OCI-LY3 (cell line): ENCODE measurements at regions not wholly inside any gene's neighbourhood (a gene's known extent, or its start where the extent isn't known, plus 50 kb on each side); places are given as distances from the start of the nearest gene placed in this dataset.

Experiments used
- EZH2phosphoT487 ChIP-seq: fragments of 200-600 bp; shearing (Covaris generic); IDR thresholded peaks from 2 replicates; pipeline ENCODE4 v1.6.1; 2018; ENCODE audit warnings: antibody characterized with exemption, mixed run types, low read depth
- TF ChIP-seq, protein P1 (sequence below): fragments of 200-600, 300-600 bp; sonication (generic); IDR thresholded peaks from 2 replicates; pipeline ENCODE4 v1.5.1; 2014; ENCODE audit warnings: antibody characterized with exemption, low read length, low read depth

DNA sequence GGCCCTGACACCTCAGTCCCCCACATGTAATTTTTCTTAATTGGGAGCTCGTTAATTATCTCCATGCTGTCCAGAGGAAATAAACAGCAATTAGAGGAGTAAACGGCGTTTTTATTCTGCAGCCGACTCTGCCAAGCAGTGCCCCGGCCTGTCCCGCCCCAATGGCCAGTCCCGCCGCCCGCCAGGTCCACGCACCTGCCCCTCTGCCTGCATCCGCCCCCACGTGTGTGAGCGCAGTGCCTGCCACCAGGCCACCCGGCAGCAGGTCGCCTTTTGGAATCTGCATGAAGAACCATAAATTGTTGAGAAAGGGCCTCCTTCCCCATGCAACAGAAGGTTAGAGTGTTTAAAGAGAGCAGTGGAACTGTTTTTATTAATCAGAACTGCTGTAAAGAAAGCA, 87.5 kb upstream of the LINGO1 start:
- TF ChIP-seq, protein P1, sequence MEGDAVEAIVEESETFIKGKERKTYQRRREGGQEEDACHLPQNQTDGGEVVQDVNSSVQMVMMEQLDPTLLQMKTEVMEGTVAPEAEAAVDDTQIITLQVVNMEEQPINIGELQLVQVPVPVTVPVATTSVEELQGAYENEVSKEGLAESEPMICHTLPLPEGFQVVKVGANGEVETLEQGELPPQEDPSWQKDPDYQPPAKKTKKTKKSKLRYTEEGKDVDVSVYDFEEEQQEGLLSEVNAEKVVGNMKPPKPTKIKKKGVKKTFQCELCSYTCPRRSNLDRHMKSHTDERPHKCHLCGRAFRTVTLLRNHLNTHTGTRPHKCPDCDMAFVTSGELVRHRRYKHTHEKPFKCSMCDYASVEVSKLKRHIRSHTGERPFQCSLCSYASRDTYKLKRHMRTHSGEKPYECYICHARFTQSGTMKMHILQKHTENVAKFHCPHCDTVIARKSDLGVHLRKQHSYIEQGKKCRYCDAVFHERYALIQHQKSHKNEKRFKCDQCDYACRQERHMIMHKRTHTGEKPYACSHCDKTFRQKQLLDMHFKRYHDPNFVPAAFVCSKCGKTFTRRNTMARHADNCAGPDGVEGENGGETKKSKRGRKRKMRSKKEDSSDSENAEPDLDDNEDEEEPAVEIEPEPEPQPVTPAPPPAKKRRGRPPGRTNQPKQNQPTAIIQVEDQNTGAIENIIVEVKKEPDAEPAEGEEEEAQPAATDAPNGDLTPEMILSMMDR = no peak
- no peak for TF ChIP-seq EZH2phosphoT487
